Endothelial cell of umbilical vein (primary cell): ENCODE measurements at regions not wholly inside any gene's neighbourhood (a gene's known extent, or its start where the extent isn't known, plus 50 kb on each side); places are given as distances from the start of the nearest gene placed in this dataset.

ENCODE experiments used
- BruUV-seq: library from RNA; stranded (reverse); fragments of 400-500 nt; replicated peaks from 2 replicates; lab custom pipeline; 2021; lab: Mats Ljungman, UMichigan
- CTCF ChIA-PET: fragments of 300-600, 350-600 bp; sonication (Branson Sonifier 250); formaldehyde crosslinking; loops from one replicate; lab custom pipeline; 2021; ENCODE audit warnings: antibody characterized with exemption, inconsistent platforms; lab: Charles Lee
- POLR2A ChIA-PET: fragments of 300-600, 350-600 bp; sonication (Branson Sonifier 250); formaldehyde crosslinking; loops from one replicate; lab custom pipeline; 2021; ENCODE audit warnings: antibody characterized with exemption, inconsistent platforms; lab: Charles Lee
- DNase-seq: peaks from one replicate; pipeline ENCODE4 v3.0.0-alpha.2; 2011; ENCODE audit warnings: low read depth, low spot score
- FAIRE-seq: peaks from 2 replicates; lab custom pipeline; 2011; peaks lifted over from hg19 to GRCh38; lab: Jason Lieb, UNC
- H2AFZ ChIP-seq: 2 replicates; pipeline ENCODE4 v1.6.0; 2012; ENCODE audit warnings: low read depth, low read length, control low read depth, inconsistent platforms
- H3K27ac ChIP-seq: 2 replicates; pipeline ENCODE4 v1.5.1; 2011; ENCODE audit warnings: low read depth, mild to moderate bottlenecking, control low read depth, low read length, moderate library complexity; ENCODE audit not compliant: insufficient read depth
- H3K27me3 ChIP-seq, 2 experiments: 2 replicates each; pipeline versions ENCODE4 v1.6.0 to v1.6.1; 2011; ENCODE audit warnings: low read length in 2 of 2, mixed read lengths in 1 of 2; ENCODE audit not compliant: control insufficient read depth in 2 of 2, insufficient read depth in 2 of 2
- H3K36me3 ChIP-seq, 2 experiments: 2 replicates in 1 of 2; 3 replicates in 1 of 2; pipeline ENCODE4 v1.5.1; 2011; ENCODE audit warnings: low read length in 2 of 2, mild to moderate bottlenecking in 1 of 2, moderate library complexity in 1 of 2; ENCODE audit not compliant: control insufficient read depth in 2 of 2, insufficient read depth in 2 of 2; ENCODE audit errors: extremely low read depth in 1 of 2
- H3K4me1 ChIP-seq: 3 replicates; pipeline ENCODE4 v1.5.1; 2011; ENCODE audit warnings: mild to moderate bottlenecking, low read length; ENCODE audit not compliant: control insufficient read depth, insufficient read depth; ENCODE audit errors: extremely low read depth
- H3K4me2 ChIP-seq: 2 replicates; pipeline ENCODE4 v1.6.1; 2011; ENCODE audit warnings: low read length, control low read depth, mixed read lengths; ENCODE audit not compliant: insufficient read depth
- H3K4me3 ChIP-seq, 3 experiments: fragments of 200-600 bp in 1 of 3; sonication (generic), shearing (Covaris generic) in 1 of 3; replicated peaks in 1 of 3; 2 replicates each; pipeline ENCODE4 v1.5.1; 2011 to 2016; ENCODE audit warnings: control low read depth in 3 of 3, low read length in 3 of 3, mild to moderate bottlenecking in 2 of 3, inconsistent platforms in 1 of 3, low read depth in 1 of 3, moderate library complexity in 1 of 3; ENCODE audit not compliant: insufficient read depth in 1 of 3
- H3K79me2 ChIP-seq: 2 replicates; pipeline ENCODE4 v1.6.0; 2012; ENCODE audit warnings: low read length, inconsistent platforms; ENCODE audit not compliant: control insufficient read depth, insufficient read depth
- H3K9ac ChIP-seq: replicated peaks from 2 replicates; pipeline ENCODE3; 2011; ENCODE audit warnings: low read length, control low read depth; ENCODE audit not compliant: insufficient read depth; ENCODE audit errors: extremely low read depth
- H3K9me1 ChIP-seq: replicated peaks from 3 replicates; pipeline ENCODE4 v1.6.0; 2011; ENCODE audit warnings: mild to moderate bottlenecking, low read length; ENCODE audit not compliant: control insufficient read depth, insufficient read depth; ENCODE audit errors: extremely low read depth
- H3K9me3 ChIP-seq: replicated peaks from 2 replicates; pipeline ENCODE4 v1.5.1; 2012; ENCODE audit warnings: low read length, inconsistent platforms; ENCODE audit not compliant: control insufficient read depth, insufficient read depth
- H4K20me1 ChIP-seq: replicated peaks from 2 replicates; pipeline ENCODE3; 2011; ENCODE audit warnings: mild to moderate bottlenecking, low read length; ENCODE audit not compliant: control insufficient read depth, insufficient read depth; ENCODE audit errors: extremely low read depth
- EZH2 ChIP-seq: IDR thresholded peaks from 2 replicates; pipeline ENCODE4 v1.6.1; 2012; ENCODE audit warnings: borderline replicate concordance, low read depth, mild to moderate bottlenecking, moderate library complexity, low read length, inconsistent platforms; ENCODE audit not compliant: severe bottlenecking
- FOS ChIP-seq: IDR thresholded peaks from 2 replicates; pipeline ENCODE4 v1.6.1; 2011; ENCODE audit warnings: mild to moderate bottlenecking, low read length, moderate library complexity, borderline replicate concordance; ENCODE audit not compliant: insufficient read depth
- GATA2 ChIP-seq: IDR thresholded peaks from 2 replicates; pipeline ENCODE4 v1.7.0; 2011; ENCODE audit warnings: low read depth, mild to moderate bottlenecking, moderate library complexity, mixed read lengths, low read length; ENCODE audit not compliant: insufficient read length, insufficient read depth
- JUN ChIP-seq: IDR thresholded peaks from 2 replicates; pipeline ENCODE4 v1.6.1; 2011; ENCODE audit warnings: borderline replicate concordance, low read depth; ENCODE audit not compliant: insufficient read length, insufficient read depth
- MYC ChIP-seq: IDR thresholded peaks from one replicate; pipeline ENCODE4 v1.6.1; 2011; ENCODE audit warnings: mild to moderate bottlenecking, low read depth, low read length
- POLR2A ChIP-seq: IDR thresholded peaks from 2 replicates; pipeline ENCODE4 v1.6.1; 2012; ENCODE audit warnings: low read depth, mild to moderate bottlenecking, control low read depth, low read length
- POLR2AphosphoS5 ChIP-seq: IDR thresholded peaks from 2 replicates; pipeline ENCODE4 v1.6.1; 2012; ENCODE audit warnings: low read depth, mild to moderate bottlenecking, control low read depth, low read length, moderate library complexity; ENCODE audit not compliant: insufficient read depth
- dilution Hi-C: fragments of 300-500 bp; cut with MboI; formaldehyde crosslinking; loops from one replicate; pipeline ENCODE4 v1.15.0; 2019; ENCODE audit warnings: low sequenced_read_pairs; ENCODE audit not compliant: extremely low pct_ligation_motif_present
- intact Hi-C: fragments of 100-400 bp; cut with micrococcal nuclease; formaldehyde crosslinking; loops from one replicate; pipeline ENCODE4 v1.10.0; 2022
- TF ChIP-seq, protein P1 (sequence below): IDR thresholded peaks from 2 replicates; pipeline ENCODE4 v1.6.1; 2011; ENCODE audit not compliant: insufficient read depth, insufficient read length
- TF ChIP-seq, protein P2 (sequence below), 2 donors: IDR thresholded peaks; 1 replicate in 1 of 2; 2 replicates in 1 of 2; pipeline ENCODE4 v1.5.1; 2011; ENCODE audit warnings: low read length in 2 of 2, mild to moderate bottlenecking in 2 of 2, moderate library complexity in 2 of 2, control low read depth in 1 of 2, inconsistent platforms in 1 of 2, low read depth in 1 of 2; ENCODE audit not compliant: insufficient read depth in 1 of 2; ENCODE audit errors: extremely low read depth in 1 of 2

DNA sequence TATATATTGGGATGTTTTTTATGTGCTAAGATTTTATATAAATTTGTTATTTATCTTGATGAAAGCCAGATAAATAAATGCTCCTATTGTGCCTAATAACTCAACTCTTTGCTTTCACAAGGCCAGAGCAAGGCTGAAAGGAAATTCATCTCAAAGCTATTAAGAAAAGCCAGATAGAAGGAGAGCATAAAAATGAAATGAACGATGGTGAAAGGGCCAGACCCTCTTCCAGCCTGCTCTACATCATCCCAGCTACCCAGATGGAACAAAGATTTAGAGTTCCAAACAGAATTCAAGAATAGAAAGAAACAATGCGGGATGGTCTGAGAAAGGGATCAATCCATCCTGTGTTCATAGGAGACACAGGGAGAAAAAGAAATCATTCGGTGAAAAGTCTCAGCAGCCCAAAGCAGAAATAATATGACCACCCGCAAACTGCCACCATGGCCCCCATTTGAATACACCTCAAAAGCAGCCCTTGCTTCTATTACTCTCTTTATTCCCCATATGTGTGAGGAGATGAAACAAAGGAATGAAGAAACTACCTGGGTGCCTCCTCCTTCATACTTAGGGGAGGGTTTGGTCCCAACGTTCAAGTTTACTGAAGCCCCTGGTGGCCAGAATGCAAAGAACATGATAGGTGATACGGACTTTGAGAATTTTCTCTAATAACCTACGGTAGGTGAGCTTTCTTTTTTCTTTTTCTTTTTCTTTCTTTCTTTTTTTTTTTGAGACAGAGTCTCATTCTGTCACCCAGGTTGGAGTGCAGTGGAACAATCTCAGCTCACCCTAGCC, 110.1 kb upstream of the FBXO11 start:
- TF ChIP-seq, protein P1, sequence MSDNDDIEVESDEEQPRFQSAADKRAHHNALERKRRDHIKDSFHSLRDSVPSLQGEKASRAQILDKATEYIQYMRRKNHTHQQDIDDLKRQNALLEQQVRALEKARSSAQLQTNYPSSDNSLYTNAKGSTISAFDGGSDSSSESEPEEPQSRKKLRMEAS, result no peak
- TF ChIP-seq, protein P2, sequence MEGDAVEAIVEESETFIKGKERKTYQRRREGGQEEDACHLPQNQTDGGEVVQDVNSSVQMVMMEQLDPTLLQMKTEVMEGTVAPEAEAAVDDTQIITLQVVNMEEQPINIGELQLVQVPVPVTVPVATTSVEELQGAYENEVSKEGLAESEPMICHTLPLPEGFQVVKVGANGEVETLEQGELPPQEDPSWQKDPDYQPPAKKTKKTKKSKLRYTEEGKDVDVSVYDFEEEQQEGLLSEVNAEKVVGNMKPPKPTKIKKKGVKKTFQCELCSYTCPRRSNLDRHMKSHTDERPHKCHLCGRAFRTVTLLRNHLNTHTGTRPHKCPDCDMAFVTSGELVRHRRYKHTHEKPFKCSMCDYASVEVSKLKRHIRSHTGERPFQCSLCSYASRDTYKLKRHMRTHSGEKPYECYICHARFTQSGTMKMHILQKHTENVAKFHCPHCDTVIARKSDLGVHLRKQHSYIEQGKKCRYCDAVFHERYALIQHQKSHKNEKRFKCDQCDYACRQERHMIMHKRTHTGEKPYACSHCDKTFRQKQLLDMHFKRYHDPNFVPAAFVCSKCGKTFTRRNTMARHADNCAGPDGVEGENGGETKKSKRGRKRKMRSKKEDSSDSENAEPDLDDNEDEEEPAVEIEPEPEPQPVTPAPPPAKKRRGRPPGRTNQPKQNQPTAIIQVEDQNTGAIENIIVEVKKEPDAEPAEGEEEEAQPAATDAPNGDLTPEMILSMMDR (IDR thresholded peaks at IDR 0.05; ENCODE audit: extremely low read depth in 1 of 2, insufficient read depth in 1 of 2, low read depth in 1 of 2, low read length in 2 of 2), result peak; percentile 10 to 11
- H3K9ac ChIP-seq, result no peak overlapping the region
- dilution Hi-C loops, result no loop called here
- H4K20me1 ChIP-seq, result no peaks in the 10 kb centered on the region
- H3K9me1 ChIP-seq, result no peaks in the 10 kb centered on the region
- H3K4me2 ChIP-seq, result no peak overlapping the region
- H3K4me3 ChIP-seq, result no peak overlapping the region
- no peaks in the 10 kb centered on the region for H3K4me1 ChIP-seq
- no peak overlapping the region for H3K27ac ChIP-seq
- H3K79me2 ChIP-seq, result no peaks in the 10 kb centered on the region
- ChIA-PET CTCF (interaction anchor here (1.0 kb wide), 1 partner anchor 91 kb away, joined by 3 read pairs; no protein-coding TSS in a partner anchor), POLR2A (no interaction called here)
- no peaks in the 10 kb centered on the region for H3K36me3 ChIP-seq
- no peak for DNase-seq
- H3K9me3 ChIP-seq, result no peaks in the 10 kb centered on the region
- no TSS peak for BruUV-seq
- no peak overlapping the region for H2AFZ ChIP-seq
- peaks cover 3 to 4% of the 10 kb centered on the region in 2 experiments for H3K27me3 ChIP-seq
- FAIRE-seq, result no peak
- intact Hi-C loops, result no loop called here

DNA sequence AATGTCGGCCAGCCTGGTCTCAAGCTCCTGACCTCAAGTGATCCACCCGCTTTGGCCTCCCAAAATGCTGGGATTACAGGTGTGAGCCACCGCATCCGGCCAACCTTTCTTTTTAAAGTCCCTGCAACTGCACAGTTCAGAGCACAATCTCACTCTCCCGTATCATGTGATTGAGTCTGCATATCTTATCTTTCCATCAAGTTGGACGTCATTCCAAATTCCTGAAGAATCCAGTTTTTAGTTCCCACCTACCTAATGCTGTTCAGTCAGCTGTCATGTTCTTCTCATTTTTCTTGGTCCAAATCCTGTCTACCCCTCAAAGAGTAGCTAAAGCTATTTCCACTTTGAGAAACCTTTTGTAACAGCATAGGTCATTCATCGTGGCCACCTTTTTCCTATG, 110.8 kb upstream of the FBXO11 start:
- H3K36me3 ChIP-seq, result no peaks in the 10 kb centered on the region
- POLR2A ChIA-PET, result no interaction called here
- CTCF ChIA-PET, result no interaction called here
- no peak overlapping the region for H3K27ac ChIP-seq
- DNase-seq (no peak), FAIRE-seq (no peak)
- no peaks in the 10 kb centered on the region for H4K20me1 ChIP-seq
- intact Hi-C loops, result no loop called here
- no peaks in the 10 kb centered on the region for H3K4me1 ChIP-seq
- no peak overlapping the region for H2AFZ ChIP-seq
- no peak overlapping the region for H3K9ac ChIP-seq
- no peak for TF ChIP-seq POLR2A
- TF ChIP-seq, protein P2 (IDR thresholded peaks at IDR 0.05; ENCODE audit: extremely low read depth in 1 of 2, insufficient read depth in 1 of 2, low read depth in 1 of 2, low read length in 2 of 2), result no peak
- no peak for TF ChIP-seq JUN
- no peak for TF ChIP-seq MYC
- TF ChIP-seq POLR2AphosphoS5, result no peak
- no peak for TF ChIP-seq EZH2
- no peak for TF ChIP-seq GATA2
- no peak for TF ChIP-seq FOS
- H3K4me3 ChIP-seq, result no peak overlapping the region
- H3K9me1 ChIP-seq, result no peaks in the 10 kb centered on the region
- dilution Hi-C loops, result no loop called here
- no TSS peak for BruUV-seq
- no peaks in the 10 kb centered on the region for H3K79me2 ChIP-seq
- no peak overlapping the region for H3K4me2 ChIP-seq
- no peaks in the 10 kb centered on the region for H3K9me3 ChIP-seq
- H3K27me3 ChIP-seq, result peaks cover 3 to 7% of the 10 kb centered on the region in 2 experiments
